Ishikawa (cell line): ENCODE measurements at regions not wholly inside any gene's neighbourhood (a gene's known extent, or its start where the extent isn't known, plus 50 kb on each side); places are given as distances from the start of the nearest gene placed in this dataset.

Experiments used
- EGR1 ChIP-seq: IDR thresholded peaks from 2 replicates; pipeline ENCODE4 v1.6.1; 2012
- EP300 ChIP-seq: IDR thresholded peaks from 2 replicates; pipeline ENCODE4 v1.6.1; 2012; ENCODE audit warnings: borderline replicate concordance
- FOXM1 ChIP-seq: IDR thresholded peaks from 2 replicates; pipeline ENCODE4 v1.6.1; 2012; ENCODE audit warnings: low read depth, borderline replicate concordance
- MAX ChIP-seq: IDR thresholded peaks from 2 replicates; pipeline ENCODE4 v1.6.1; 2012
- RAD21 ChIP-seq: IDR thresholded peaks from 2 replicates; pipeline ENCODE4 v1.6.1; 2012; ENCODE audit warnings: low read depth
- REST ChIP-seq: IDR thresholded peaks from 2 replicates; pipeline ENCODE4 v1.6.1; 2012; ENCODE audit warnings: low read depth, mild to moderate bottlenecking
- TAF1 ChIP-seq: IDR thresholded peaks from 2 replicates; pipeline ENCODE4 v1.6.1; 2012; ENCODE audit warnings: low read depth, mild to moderate bottlenecking
- YY1 ChIP-seq: IDR thresholded peaks from 2 replicates; pipeline ENCODE4 v1.6.1; 2012; ENCODE audit warnings: low read depth
- ZBTB7A ChIP-seq: IDR thresholded peaks from 2 replicates; pipeline ENCODE4 v1.6.1; 2012; ENCODE audit warnings: low read depth

GRCh38 chr18:34514957-34515356 lies 195.1 kb upstream of the DTNA start:
- no peak for TF ChIP-seq EP300
- no peak for TF ChIP-seq MAX
- TF ChIP-seq REST: no peak
- TF ChIP-seq EGR1: no peak
- no peak for TF ChIP-seq RAD21
- TF ChIP-seq YY1: no peak
- TF ChIP-seq ZBTB7A: no peak
- no peak for TF ChIP-seq FOXM1
- TF ChIP-seq TAF1: no peak
